OCI-LY7 (cell line): ENCODE measurements at regions not wholly inside any gene's neighbourhood (a gene's known extent, or its start where the extent isn't known, plus 50 kb on each side); places are given as distances from the start of the nearest gene placed in this dataset.

Experiments
- BruUV-seq: library from RNA; stranded (reverse); fragments of 400-500 nt; replicated peaks from 2 replicates; lab custom pipeline; 2021; lab: Mats Ljungman, UMichigan
- CTCF ChIA-PET: fragments of 300-600 bp; sonication (Branson Sonifier 250); formaldehyde crosslinking; loops from one replicate; lab custom pipeline; 2022; ENCODE audit warnings: antibody characterized with exemption; ENCODE audit not compliant: unreplicated experiment; lab: Charles Lee
- POLR2A ChIA-PET: fragments of 300-600 bp; sonication (Branson Sonifier 250); formaldehyde crosslinking; loops from one replicate; lab custom pipeline; 2022; ENCODE audit warnings: antibody characterized with exemption; lab: Charles Lee
- DNase-seq: peaks from one replicate; pipeline ENCODE4 v3.0.0-alpha.2; 2015; ENCODE audit warnings: low spot score
- H2AFZ ChIP-seq: fragments of 200-600 bp; sonication (generic), shearing (Covaris generic); 2 replicates; pipeline ENCODE4 v1.6.1; 2014; ENCODE audit warnings: mild to moderate bottlenecking, antibody characterized with exemption, low read length, moderate library complexity
- H3K27ac ChIP-seq: fragments of 200-600 bp; sonication (generic); 2 replicates; pipeline ENCODE4 v1.5.1; 2014; ENCODE audit warnings: mixed run types, low read depth, mild to moderate bottlenecking, moderate library complexity, low read length, inconsistent platforms; ENCODE audit not compliant: poor library complexity, severe bottlenecking
- H3K36me3 ChIP-seq: fragments of 200-600 bp; sonication (generic); 2 replicates; pipeline ENCODE4 v1.6.1; 2014; ENCODE audit warnings: mild to moderate bottlenecking, antibody characterized with exemption, low read length, moderate library complexity, mixed read lengths; ENCODE audit not compliant: insufficient read depth
- H3K4me1 ChIP-seq: fragments of 200-600 bp; sonication (generic); 2 replicates; pipeline ENCODE4 v1.5.1; 2014; ENCODE audit warnings: mild to moderate bottlenecking, low read length; ENCODE audit not compliant: insufficient read depth, poor library complexity, severe bottlenecking
- H3K4me2 ChIP-seq: fragments of 200-600 bp; sonication (generic); 2 replicates; pipeline ENCODE4 v1.6.1; 2014; ENCODE audit warnings: mild to moderate bottlenecking, low read length
- H3K4me3 ChIP-seq: fragments of 200-600 bp; sonication (generic); 2 replicates; pipeline ENCODE4 v1.5.1; 2014; ENCODE audit warnings: mild to moderate bottlenecking, low read depth, low read length; ENCODE audit not compliant: poor library complexity, severe bottlenecking
- H3K79me2 ChIP-seq: fragments of 200-600 bp; sonication (generic); 2 replicates; pipeline ENCODE4 v1.6.1; 2016; ENCODE audit warnings: low read depth, mild to moderate bottlenecking, low read length, moderate library complexity, mixed read lengths; ENCODE audit not compliant: insufficient read depth
- H3K9me2 ChIP-seq: fragments of 200-600 bp; sonication (generic); 2 replicates; pipeline ENCODE4 v1.6.1; 2016; ENCODE audit warnings: mild to moderate bottlenecking, low read length, mixed read lengths; ENCODE audit not compliant: insufficient read depth
- H3K9me3 ChIP-seq: fragments of 200-600 bp; sonication (generic); 2 replicates; pipeline ENCODE4 v1.6.1; 2014; ENCODE audit warnings: mild to moderate bottlenecking, mixed run types, low read length, mixed read lengths
- H4K20me1 ChIP-seq: fragments of 200-600 bp; sonication (generic); 2 replicates; pipeline ENCODE4 v1.6.1; 2014; ENCODE audit warnings: mild to moderate bottlenecking, antibody characterized with exemption, low read length, moderate library complexity, mixed read lengths; ENCODE audit not compliant: insufficient read depth
- EZH2phosphoT487 ChIP-seq: fragments of 200-600 bp; sonication (generic); IDR thresholded peaks from 2 replicates; pipeline ENCODE4 v1.6.1; 2018; ENCODE audit warnings: low read depth, borderline replicate concordance, mild to moderate bottlenecking, mixed run types, antibody characterized with exemption, low read length, moderate library complexity, mixed read lengths
- intact Hi-C: fragments of 100-400 bp; cut with micrococcal nuclease; formaldehyde crosslinking; loops from one replicate; pipeline ENCODE4 v1.10.0; 2022; ENCODE audit not compliant: unreplicated experiment
- TF ChIP-seq, protein P1 (sequence below): fragments of 200-600 bp; sonication (generic); conservative IDR thresholded peaks from 2 replicates; pipeline ENCODE4 v1.5.1; 2014; ENCODE audit warnings: mild to moderate bottlenecking, antibody characterized with exemption, low read length, moderate library complexity, mixed read lengths

- H3K36me3 ChIP-seq = no peaks in the 10 kb centered on the region
- POLR2A ChIA-PET = no interaction called here
- no TSS peak for BruUV-seq
Observed at GRCh38 chr6:163941624-163941976, 527.1 kb downstream of the QKI start.

DNA sequence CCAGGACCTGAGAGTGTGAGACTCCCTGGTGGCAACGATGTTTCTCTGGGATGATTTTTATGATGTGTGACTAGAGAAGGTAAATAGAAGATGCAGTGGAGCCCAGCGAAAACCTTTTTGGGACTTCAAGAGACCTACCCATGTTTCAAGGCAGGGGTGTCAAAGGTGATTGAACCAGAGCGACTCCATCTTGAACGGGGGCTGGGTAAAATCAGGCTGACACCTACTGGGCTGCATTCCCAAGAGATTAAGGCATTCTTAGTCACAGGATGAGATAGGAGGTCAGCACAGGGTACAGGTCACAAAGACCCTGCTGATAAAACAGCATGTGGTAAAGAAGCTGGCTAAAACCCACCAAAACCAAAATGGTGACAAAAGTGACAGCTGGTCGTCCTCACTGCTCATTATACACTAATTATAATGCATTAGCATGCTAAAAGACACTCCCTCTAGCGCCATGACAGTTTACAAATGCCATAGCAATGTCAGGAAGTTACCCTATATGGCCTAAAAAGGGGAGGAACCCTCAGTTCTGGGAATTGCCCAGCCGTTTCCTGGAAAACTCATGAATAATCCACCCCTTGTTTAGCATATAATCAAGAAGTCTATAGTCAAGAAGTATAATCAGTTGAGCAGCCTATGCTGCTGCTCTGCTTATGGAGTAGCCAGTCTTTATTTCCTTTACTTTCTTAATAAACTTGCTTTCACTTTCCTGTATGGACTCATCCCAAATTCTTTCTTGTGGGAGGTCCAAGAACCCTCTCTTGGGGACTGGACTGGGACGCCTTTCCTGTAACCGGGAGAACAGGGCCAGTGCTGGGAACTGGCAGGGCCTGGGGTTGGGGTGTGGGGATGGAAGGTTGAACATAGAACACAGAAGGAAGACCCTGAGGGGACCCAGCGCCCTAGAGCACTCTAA is 526.4 kb downstream of the QKI start:
- Histone ChIP-seq H3K79me2 (no peaks in the 10 kb centered on the region), H3K4me1 (no peaks in the 10 kb centered on the region), H3K36me3 (no peaks in the 10 kb centered on the region), H3K9me2 (no peaks in the 10 kb centered on the region), H2AFZ (no peak overlapping the region), H4K20me1 (no peaks in the 10 kb centered on the region), H3K27ac (no peak overlapping the region), H3K9me3 (no peaks in the 10 kb centered on the region), H3K4me3 (no peak overlapping the region), H3K4me2 (no peak overlapping the region)
- BruUV-seq = no TSS peak
- intact Hi-C loops = no loop called here
- CTCF ChIA-PET = no interaction called here
- no peak for DNase-seq
- TF ChIP-seq EZH2phosphoT487 = no peak
- TF ChIP-seq, protein P1, sequence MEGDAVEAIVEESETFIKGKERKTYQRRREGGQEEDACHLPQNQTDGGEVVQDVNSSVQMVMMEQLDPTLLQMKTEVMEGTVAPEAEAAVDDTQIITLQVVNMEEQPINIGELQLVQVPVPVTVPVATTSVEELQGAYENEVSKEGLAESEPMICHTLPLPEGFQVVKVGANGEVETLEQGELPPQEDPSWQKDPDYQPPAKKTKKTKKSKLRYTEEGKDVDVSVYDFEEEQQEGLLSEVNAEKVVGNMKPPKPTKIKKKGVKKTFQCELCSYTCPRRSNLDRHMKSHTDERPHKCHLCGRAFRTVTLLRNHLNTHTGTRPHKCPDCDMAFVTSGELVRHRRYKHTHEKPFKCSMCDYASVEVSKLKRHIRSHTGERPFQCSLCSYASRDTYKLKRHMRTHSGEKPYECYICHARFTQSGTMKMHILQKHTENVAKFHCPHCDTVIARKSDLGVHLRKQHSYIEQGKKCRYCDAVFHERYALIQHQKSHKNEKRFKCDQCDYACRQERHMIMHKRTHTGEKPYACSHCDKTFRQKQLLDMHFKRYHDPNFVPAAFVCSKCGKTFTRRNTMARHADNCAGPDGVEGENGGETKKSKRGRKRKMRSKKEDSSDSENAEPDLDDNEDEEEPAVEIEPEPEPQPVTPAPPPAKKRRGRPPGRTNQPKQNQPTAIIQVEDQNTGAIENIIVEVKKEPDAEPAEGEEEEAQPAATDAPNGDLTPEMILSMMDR = no peak
- POLR2A ChIA-PET = interaction anchor here (0.6 kb wide), 1 partner anchor 28 kb away, joined by 3 read pairs; no protein-coding TSS in a partner anchor

More at GRCh38 chr6:163941624-163941976, 527.1 kb downstream of the QKI start:
- H3K9me3 ChIP-seq = no peaks in the 10 kb centered on the region
- H3K4me2 ChIP-seq = no peak overlapping the region
- H3K79me2 ChIP-seq = no peaks in the 10 kb centered on the region
- no peaks in the 10 kb centered on the region for H3K9me2 ChIP-seq
- TF ChIP-seq, protein P1 = no peak
- TF ChIP-seq EZH2phosphoT487 = no peak
- intact Hi-C loops = no loop called here
- no peak for DNase-seq
- H3K27ac ChIP-seq = no peak overlapping the region
- H3K4me1 ChIP-seq = no peaks in the 10 kb centered on the region
- H2AFZ ChIP-seq = no peak overlapping the region
- no peaks in the 10 kb centered on the region for H4K20me1 ChIP-seq
- no peak overlapping the region for H3K4me3 ChIP-seq
- CTCF ChIA-PET = no interaction called here

DNA sequence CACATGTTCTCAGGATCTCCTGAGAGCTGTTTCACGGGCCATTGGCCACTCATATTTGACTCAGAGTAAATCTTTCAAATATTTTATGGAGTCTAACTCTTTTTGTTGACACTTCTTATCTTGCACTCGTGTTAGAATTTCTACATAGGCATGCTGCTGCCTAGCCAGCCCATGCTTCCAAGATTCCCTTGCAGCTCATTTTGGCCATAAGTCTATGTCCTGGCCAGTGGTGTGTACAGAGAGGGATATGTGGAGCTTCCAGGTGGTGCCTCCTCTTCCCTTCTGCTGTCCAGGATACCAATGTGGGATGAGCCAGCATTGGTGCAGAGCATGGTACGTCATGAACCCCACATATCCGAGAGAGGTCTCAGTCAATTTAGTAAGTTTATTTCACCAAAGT is 522.6 kb downstream of the QKI start:
- Histone ChIP-seq H3K4me1 (no peaks in the 10 kb centered on the region), H3K4me3 (no peak overlapping the region), H3K4me2 (no peak overlapping the region), H3K27ac (no peak overlapping the region), H2AFZ (no peak overlapping the region), H4K20me1 (no peaks in the 10 kb centered on the region), H3K9me2 (no peaks in the 10 kb centered on the region), H3K9me3 (no peaks in the 10 kb centered on the region), H3K36me3 (no peaks in the 10 kb centered on the region), H3K79me2 (no peaks in the 10 kb centered on the region)
- intact Hi-C loops = no loop called here
- DNase-seq = no peak
- BruUV-seq = no TSS peak
- ChIA-PET CTCF (no interaction called here), POLR2A (interaction anchor here (0.8 kb wide), 1 partner anchor 10 kb away, joined by 3 read pairs; no protein-coding TSS in a partner anchor)
- no peak for TF ChIP-seq EZH2phosphoT487
- TF ChIP-seq, protein P1 = no peak
